Natural killer cell treated with Interleukin-12 subunit alpha and Interleukin-12 subunit beta and Interleukin-15 and Interleukin-18, amount 100 ng/mL, for 72 hours (primary cell): ENCODE measurements at regions not wholly inside any gene's neighbourhood (a gene's known extent, or its start where the extent isn't known, plus 50 kb on each side); places are given as distances from the start of the nearest gene placed in this dataset.
A peak's percentile ranks its signal among the peaks of the same experiment; 100 is the strongest.

Experiments
- ATAC-seq, 2 donors: fragments of 150-1000 bp; cut with Tn5 transposase in 1 of 2; sonication (Bioruptor Pico), chemical (Tn5 transposase) in 1 of 2; 2 replicates each; pipeline ENCODE4 v1.10.0; 2021
- DNase-seq: peaks from one replicate; pipeline ENCODE4 v3.0.0; 2022; ENCODE audit warnings: low spot score
- H3K27ac Mint-ChIP-seq, 2 donors: 1 replicate in 1 of 2; 2 replicates in 1 of 2; pipeline ENCODE4 v1.8.0; 2022; ENCODE audit warnings: mixed read lengths in 2 of 2, mild to moderate bottlenecking in 1 of 2, moderate library complexity in 1 of 2
- H3K27me3 Mint-ChIP-seq, 2 donors: 1 replicate in 1 of 2; 2 replicates in 1 of 2; pipeline ENCODE4 v1.8.0; 2022; ENCODE audit warnings: mixed read lengths in 2 of 2
- H3K36me3 Mint-ChIP-seq: one replicate; pipeline ENCODE4 v1.8.0; 2022; ENCODE audit warnings: mixed read lengths
- H3K4me1 Mint-ChIP-seq, 2 donors: 1 replicate in 1 of 2; 2 replicates in 1 of 2; pipeline ENCODE4 v1.8.0; 2022; ENCODE audit warnings: low read depth in 2 of 2, mixed read lengths in 2 of 2, mild to moderate bottlenecking in 1 of 2
- H3K4me3 Mint-ChIP-seq: one replicate; pipeline ENCODE4 v1.8.0; 2022; ENCODE audit warnings: mixed read lengths
- H3K9me3 Mint-ChIP-seq: 2 replicates; pipeline ENCODE4 v1.8.0; 2022; ENCODE audit warnings: mixed read lengths

- peak; percentile 54 for DNase-seq
- H3K4me1 Mint-ChIP-seq = peaks cover 11 to 16% of the 10 kb centered on the region in 2 donors
- no peaks in the 10 kb centered on the region for H3K36me3 Mint-ChIP-seq
- no peaks in the 10 kb centered on the region for H3K9me3 Mint-ChIP-seq
- peak; percentile 23 to 29 for ATAC-seq
- no peak overlapping the region for H3K27ac Mint-ChIP-seq
- H3K4me3 Mint-ChIP-seq = no peak overlapping the region
- H3K27me3 Mint-ChIP-seq = peaks cover 15 to 18% of the 10 kb centered on the region in 2 donors
Observed at GRCh38 chr14:105865904-105866840, 339.8 kb downstream of the TMEM121 start.

- Mint-ChIP-seq H3K4me3 (no peak overlapping the region), H3K4me1 (peaks cover 6 to 10% of the 10 kb centered on the region in 2 donors), H3K36me3 (no peaks in the 10 kb centered on the region), H3K27ac (no peak overlapping the region), H3K27me3 (peaks cover 22 to 23% of the 10 kb centered on the region in 2 donors), H3K9me3 (no peaks in the 10 kb centered on the region)
- ATAC-seq (no peak), DNase-seq (peak; percentile 60)
Observed at GRCh38 chr14:105866841-105867321, 340.5 kb downstream of the TMEM121 start.

GRCh38 chr14:105867961-105868599 lies 341.7 kb downstream of the TMEM121 start:
- no peak overlapping the region for H3K27ac Mint-ChIP-seq
- no peak overlapping the region for H3K4me3 Mint-ChIP-seq
- no peaks in the 10 kb centered on the region for H3K4me1 Mint-ChIP-seq
- no peaks in the 10 kb centered on the region for H3K36me3 Mint-ChIP-seq
- H3K9me3 Mint-ChIP-seq = no peaks in the 10 kb centered on the region
- peaks cover 20 to 28% of the 10 kb centered on the region in 2 donors for H3K27me3 Mint-ChIP-seq
- DNase-seq (peak; percentile 54), ATAC-seq (peak in 1 of 2 donors; percentile 46)

DNA sequence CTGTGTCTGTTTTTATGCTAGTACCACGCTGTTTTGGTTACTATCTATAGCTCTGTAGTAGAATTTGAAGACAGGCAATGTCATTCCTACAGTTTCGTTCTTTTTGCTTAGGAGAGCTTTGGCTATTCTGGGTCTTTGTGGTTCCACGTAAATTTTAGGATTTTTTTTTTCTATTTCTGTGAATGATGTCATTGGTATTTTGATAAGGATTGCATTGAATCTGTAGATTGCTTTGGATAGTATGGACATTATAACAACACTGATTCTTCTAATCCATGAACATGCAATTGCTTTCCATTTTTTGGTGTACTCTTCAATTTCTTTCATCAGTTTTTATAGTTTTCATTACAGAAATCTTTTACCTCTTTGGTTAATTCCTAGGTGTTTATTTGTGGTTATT lies 345.2 kb downstream of the TMEM121 start:
- no peak overlapping the region for H3K27ac Mint-ChIP-seq
- DNase-seq (no peak), ATAC-seq (no peak)
- H3K4me3 Mint-ChIP-seq = no peak overlapping the region
- no peaks in the 10 kb centered on the region for H3K9me3 Mint-ChIP-seq
- no peaks in the 10 kb centered on the region for H3K36me3 Mint-ChIP-seq
- H3K27me3 Mint-ChIP-seq = peaks cover 31 to 57% of the 10 kb centered on the region in 2 donors
- no peaks in the 10 kb centered on the region for H3K4me1 Mint-ChIP-seq

DNA sequence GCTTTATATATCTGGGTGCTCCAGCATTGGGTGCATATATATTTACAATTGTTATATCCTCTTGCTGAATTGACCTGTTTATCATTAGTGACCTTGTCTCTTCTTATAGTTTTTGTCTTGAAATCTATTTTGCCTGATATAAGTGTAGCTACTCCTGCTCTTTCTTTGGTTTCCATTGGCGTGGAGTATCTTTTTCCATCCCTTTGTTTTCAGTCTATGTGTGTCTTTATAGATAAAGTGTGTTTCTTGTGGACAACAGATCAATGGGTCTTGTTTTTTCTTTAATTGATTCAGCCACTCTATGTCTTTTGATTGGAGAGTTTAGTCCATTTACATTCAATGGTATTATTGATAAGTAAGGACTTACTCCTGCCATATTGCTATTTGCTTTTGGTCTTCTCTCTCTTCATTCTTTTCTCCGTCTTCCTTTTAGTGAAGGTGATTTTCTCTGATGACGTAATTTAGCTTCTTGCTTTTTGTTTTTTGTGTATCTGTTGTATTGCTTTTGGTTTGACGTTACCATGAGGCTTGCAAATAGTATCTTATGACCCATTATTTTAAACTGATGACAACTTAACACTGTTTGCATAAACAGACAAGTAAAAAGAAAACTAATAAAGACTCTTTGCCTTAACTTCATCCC lies 347.6 kb downstream of the TMEM121 start:
- peaks cover 37 to 68% of the 10 kb centered on the region in 2 donors for H3K27me3 Mint-ChIP-seq
- H3K36me3 Mint-ChIP-seq = no peaks in the 10 kb centered on the region
- H3K4me1 Mint-ChIP-seq = no peaks in the 10 kb centered on the region
- DNase-seq (no peak), ATAC-seq (no peak)
- H3K27ac Mint-ChIP-seq = no peak overlapping the region
- no peak overlapping the region for H3K4me3 Mint-ChIP-seq
- no peaks in the 10 kb centered on the region for H3K9me3 Mint-ChIP-seq

GRCh38 chr14:105876158-105876557 lies 349.8 kb downstream of the TMEM121 start:
- no peak overlapping the region for H3K27ac Mint-ChIP-seq
- H3K9me3 Mint-ChIP-seq = no peaks in the 10 kb centered on the region
- no peaks in the 10 kb centered on the region for H3K36me3 Mint-ChIP-seq
- H3K27me3 Mint-ChIP-seq = peaks cover 32 to 58% of the 10 kb centered on the region in 2 donors
- no peak overlapping the region for H3K4me3 Mint-ChIP-seq
- ATAC-seq (no peak), DNase-seq (no peak)
- H3K4me1 Mint-ChIP-seq = no peaks in the 10 kb centered on the region

DNA sequence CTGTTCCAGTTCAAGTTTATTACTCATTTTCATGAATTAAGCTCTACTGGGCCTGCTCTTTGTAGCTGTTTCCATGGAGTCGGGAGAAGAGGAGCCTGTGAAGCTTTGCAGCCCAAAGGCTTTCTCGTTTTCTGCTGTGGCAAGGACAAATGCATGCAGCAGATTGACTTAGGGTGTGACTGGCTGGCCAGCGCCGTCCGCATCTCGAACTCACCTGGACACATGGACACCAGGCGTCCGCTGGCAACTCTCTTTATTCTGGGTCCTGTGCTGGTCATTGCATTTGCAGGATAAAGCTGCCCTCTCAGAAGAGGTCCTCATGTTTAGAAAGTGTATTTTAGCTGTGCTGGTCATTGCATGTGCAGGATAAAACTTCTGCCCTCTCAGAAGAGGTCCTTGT lies 350.4 kb downstream of the TMEM121 start:
- no peak overlapping the region for H3K4me3 Mint-ChIP-seq
- no peaks in the 10 kb centered on the region for H3K36me3 Mint-ChIP-seq
- H3K27ac Mint-ChIP-seq = no peak overlapping the region
- H3K4me1 Mint-ChIP-seq = no peaks in the 10 kb centered on the region
- no peak for DNase-seq
- no peak for ATAC-seq
- no peaks in the 10 kb centered on the region for H3K9me3 Mint-ChIP-seq
- peaks cover 27 to 52% of the 10 kb centered on the region in 2 donors for H3K27me3 Mint-ChIP-seq

- no peaks in the 10 kb centered on the region for H3K4me1 Mint-ChIP-seq
- ATAC-seq = no peak
- no peaks in the 10 kb centered on the region for H3K36me3 Mint-ChIP-seq
- H3K9me3 Mint-ChIP-seq = no peaks in the 10 kb centered on the region
- no peak for DNase-seq
- no peak overlapping the region for H3K27ac Mint-ChIP-seq
- H3K4me3 Mint-ChIP-seq = no peak overlapping the region
- H3K27me3 Mint-ChIP-seq = peaks cover 23 to 44% of the 10 kb centered on the region in 2 donors
Observed at GRCh38 chr14:105877645-105878044, 351.3 kb downstream of the TMEM121 start.

DNA sequence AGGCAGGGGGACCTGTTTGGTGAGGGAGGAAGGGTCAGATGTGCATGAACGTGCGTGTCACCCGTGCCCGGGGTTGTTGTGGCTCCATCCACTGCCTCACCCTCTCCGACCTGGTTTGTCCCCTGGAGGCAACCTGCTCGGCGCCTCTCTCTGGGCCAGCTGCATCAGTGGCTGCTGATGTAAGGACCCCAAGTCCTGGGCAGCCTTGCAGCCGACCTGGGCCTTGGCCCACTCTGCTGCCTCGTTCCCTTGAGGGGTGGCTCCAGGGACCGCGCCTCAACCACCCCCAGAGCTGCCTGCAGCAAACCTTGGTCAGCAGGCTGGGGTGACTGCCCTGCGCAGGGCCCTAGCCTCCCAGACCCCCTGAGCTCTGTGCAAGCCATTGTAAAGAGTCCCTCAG lies 351.7 kb downstream of the TMEM121 start:
- H3K27me3 Mint-ChIP-seq = peaks cover 23 to 39% of the 10 kb centered on the region in 2 donors

GRCh38 chr14:105878554-105878953 lies 352.2 kb downstream of the TMEM121 start:
- peaks cover 23 to 35% of the 10 kb centered on the region in 2 donors for H3K27me3 Mint-ChIP-seq
- peak; percentile 15 for DNase-seq
- ATAC-seq = no peak

More for the DNA sequence above, 351.7 kb downstream of the TMEM121 start:
- peak; percentile 49 for DNase-seq
- ATAC-seq = no peak
- no peaks in the 10 kb centered on the region for H3K9me3 Mint-ChIP-seq
- no peaks in the 10 kb centered on the region for H3K4me1 Mint-ChIP-seq
- no peaks in the 10 kb centered on the region for H3K36me3 Mint-ChIP-seq
- H3K27ac Mint-ChIP-seq = no peak overlapping the region
- no peak overlapping the region for H3K4me3 Mint-ChIP-seq

GRCh38 chr14:105879503-105879866 lies 353.1 kb downstream of the TMEM121 start:
- H3K27ac Mint-ChIP-seq = no peak overlapping the region
- H3K9me3 Mint-ChIP-seq = no peaks in the 10 kb centered on the region
- DNase-seq (no peak), ATAC-seq (no peak)
- peaks cover 18 to 26% of the 10 kb centered on the region in 2 donors for H3K27me3 Mint-ChIP-seq
- H3K36me3 Mint-ChIP-seq = no peaks in the 10 kb centered on the region
- H3K4me1 Mint-ChIP-seq = no peaks in the 10 kb centered on the region
- H3K4me3 Mint-ChIP-seq = peak overlapping the region; percentile 47

More at GRCh38 chr14:105878554-105878953, 352.2 kb downstream of the TMEM121 start:
- Mint-ChIP-seq H3K4me3 (no peak overlapping the region), H3K27ac (no peak overlapping the region), H3K9me3 (no peaks in the 10 kb centered on the region), H3K4me1 (no peaks in the 10 kb centered on the region), H3K36me3 (no peaks in the 10 kb centered on the region)

DNA sequence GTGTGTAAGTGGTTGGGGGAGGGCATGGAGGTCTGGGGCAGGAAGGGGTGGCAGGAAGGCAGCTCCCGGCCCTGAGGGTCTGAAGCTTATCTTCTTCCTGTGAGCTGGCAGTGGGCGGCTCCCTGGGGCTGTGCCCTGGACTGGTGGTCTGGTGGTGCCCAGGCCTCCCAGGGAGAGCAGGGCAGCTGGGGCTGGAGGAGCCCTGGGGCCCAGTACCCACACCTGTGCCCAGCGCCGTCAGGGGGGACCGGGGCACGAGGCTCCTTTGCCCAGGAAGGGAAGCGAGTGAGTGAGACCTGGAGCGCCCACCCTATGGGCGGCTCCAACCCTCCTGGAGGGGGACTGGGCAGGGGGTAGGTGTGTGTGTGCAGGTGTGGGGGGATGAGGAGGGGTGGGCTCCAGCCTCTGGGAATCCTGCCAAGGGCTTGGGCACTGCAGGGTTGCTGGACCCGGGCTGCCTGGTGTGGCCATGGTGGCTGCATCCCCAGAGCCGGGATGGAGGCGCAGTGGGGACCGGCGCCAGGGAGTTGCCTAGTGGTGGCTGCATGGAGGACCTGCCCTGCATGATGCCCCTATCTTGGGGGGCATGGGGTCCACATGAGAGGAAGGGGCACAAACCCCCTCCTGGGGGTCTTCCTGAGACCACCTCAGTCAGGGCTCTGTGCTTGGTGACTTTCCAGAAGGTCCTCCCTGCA lies 353.6 kb downstream of the TMEM121 start:
- Mint-ChIP-seq H3K4me1 (no peaks in the 10 kb centered on the region), H3K27me3 (peaks cover 18 to 26% of the 10 kb centered on the region in 2 donors), H3K27ac (no peak overlapping the region), H3K9me3 (no peaks in the 10 kb centered on the region), H3K36me3 (no peaks in the 10 kb centered on the region), H3K4me3 (no peak overlapping the region)
- DNase-seq (peak; percentile 62), ATAC-seq (peak in 1 of 2 donors; percentile 34)

GRCh38 chr14:105880616-105881015 lies 354.2 kb downstream of the TMEM121 start:
- Mint-ChIP-seq H3K4me3 (no peak overlapping the region), H3K27ac (no peak overlapping the region), H3K27me3 (peaks cover 19 to 20% of the 10 kb centered on the region in 2 donors)

More at GRCh38 chr14:105880616-105881015, 354.2 kb downstream of the TMEM121 start:
- no peaks in the 10 kb centered on the region for H3K36me3 Mint-ChIP-seq
- DNase-seq (peak; percentile 44), ATAC-seq (peak in 1 of 2 donors; percentile 17)
- H3K4me1 Mint-ChIP-seq = no peaks in the 10 kb centered on the region
- no peaks in the 10 kb centered on the region for H3K9me3 Mint-ChIP-seq
